Activated effector memory CD4-positive, alpha-beta T cell treated with Interleukin-2 at 50 U/mL for 16 hours (primary cell): ENCODE measurements at regions not wholly inside any gene's neighbourhood (a gene's known extent, or its start where the extent isn't known, plus 50 kb on each side); places are given as distances from the start of the nearest gene placed in this dataset.
"Not testable (repeated sequence)": the region's sequence is repeated elsewhere in the genome, so short reads cannot be mapped to it uniquely, and the experiment has no call there.

ENCODE experiments used
- DNase-seq: peaks from one replicate; pipeline ENCODE4 v3.0.0-alpha.2; 2020

- not testable (repeated sequence) for DNase-seq
Measured at GRCh38 chr1:149279512-149279911, 176.2 kb upstream of the NBPF9 start.

DNA sequence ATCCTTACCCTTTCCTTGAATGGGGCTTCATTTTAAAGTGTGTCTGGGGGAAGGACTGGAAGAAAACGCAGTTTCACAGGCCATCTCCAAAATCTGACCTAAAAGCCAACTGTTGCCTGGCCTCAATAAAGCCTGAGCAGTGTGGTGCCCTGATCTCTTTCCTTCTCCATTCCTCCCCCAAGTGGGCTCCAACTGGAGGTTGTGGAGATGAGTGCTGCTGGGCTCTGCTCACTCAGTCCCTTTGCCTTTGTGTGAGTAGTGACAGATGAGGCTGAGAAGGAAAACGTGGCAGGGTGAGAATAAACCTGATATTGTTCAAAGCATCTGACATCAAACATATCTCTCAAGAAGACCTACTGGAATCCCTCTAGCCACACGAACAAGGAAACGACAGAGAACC is 181.4 kb upstream of the NBPF9 start:
- DNase-seq = not testable (repeated sequence)

DNA sequence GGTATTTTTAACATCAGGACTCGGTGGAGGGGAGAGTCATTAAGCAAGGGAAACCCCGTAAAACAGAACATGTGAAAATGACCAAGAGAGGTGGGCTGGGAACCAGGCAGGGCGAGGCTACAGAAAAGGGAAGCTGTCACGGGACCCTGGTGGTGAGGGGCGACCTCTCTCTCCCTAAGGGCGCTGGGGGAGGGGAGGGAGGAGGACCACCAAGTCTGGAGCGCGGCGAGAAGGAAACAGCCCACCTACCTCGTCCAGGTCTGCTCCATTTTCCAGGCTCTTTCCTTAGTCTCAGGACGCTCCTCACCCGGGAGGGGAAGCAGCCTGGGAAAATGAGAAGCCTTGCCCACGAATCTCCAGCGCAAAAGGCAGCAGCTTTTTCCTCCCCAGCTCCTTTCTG is 181.9 kb upstream of the NBPF9 start:
- not testable (repeated sequence) for DNase-seq

- DNase-seq = not testable (repeated sequence)
Measured at GRCh38 chr1:149285638-149286037, 182.3 kb upstream of the NBPF9 start.

GRCh38 chr1:149288580-149288979 is 185.2 kb upstream of the NBPF9 start:
- DNase-seq = not testable (repeated sequence)

- DNase-seq = not testable (repeated sequence)
Measured at GRCh38 chr1:149300478-149301218, 174.2 kb upstream of the NBPF19 start.

- DNase-seq = not testable (repeated sequence)
Measured at GRCh38 chr1:149301282-149301681, 173.6 kb upstream of the NBPF19 start.

- not testable (repeated sequence) for DNase-seq
Measured at GRCh38 chr1:149304796-149305195, 170.0 kb upstream of the NBPF19 start.

DNA sequence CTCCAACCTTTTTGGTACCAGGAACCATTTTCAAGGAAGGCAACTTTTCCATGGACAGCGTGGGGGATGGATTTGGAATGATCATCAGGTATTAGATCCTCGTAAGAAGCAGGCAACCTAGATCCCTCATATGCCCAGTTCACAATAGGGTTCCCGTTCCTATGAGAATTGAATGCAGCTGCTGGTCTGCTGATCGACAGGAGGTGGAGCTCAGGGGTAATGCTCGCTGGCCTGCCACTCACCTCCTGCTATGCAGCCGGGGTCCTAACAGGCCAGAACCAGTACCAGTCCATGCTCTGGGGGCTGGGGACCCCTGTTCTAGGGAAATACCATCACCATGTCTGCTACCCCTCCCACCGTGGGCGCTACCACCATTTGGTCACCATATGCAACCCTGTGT is 167.2 kb upstream of the NBPF19 start:
- DNase-seq = not testable (repeated sequence)

GRCh38 chr1:149314921-149315320 is 159.9 kb upstream of the NBPF19 start:
- not testable (repeated sequence) for DNase-seq

DNA sequence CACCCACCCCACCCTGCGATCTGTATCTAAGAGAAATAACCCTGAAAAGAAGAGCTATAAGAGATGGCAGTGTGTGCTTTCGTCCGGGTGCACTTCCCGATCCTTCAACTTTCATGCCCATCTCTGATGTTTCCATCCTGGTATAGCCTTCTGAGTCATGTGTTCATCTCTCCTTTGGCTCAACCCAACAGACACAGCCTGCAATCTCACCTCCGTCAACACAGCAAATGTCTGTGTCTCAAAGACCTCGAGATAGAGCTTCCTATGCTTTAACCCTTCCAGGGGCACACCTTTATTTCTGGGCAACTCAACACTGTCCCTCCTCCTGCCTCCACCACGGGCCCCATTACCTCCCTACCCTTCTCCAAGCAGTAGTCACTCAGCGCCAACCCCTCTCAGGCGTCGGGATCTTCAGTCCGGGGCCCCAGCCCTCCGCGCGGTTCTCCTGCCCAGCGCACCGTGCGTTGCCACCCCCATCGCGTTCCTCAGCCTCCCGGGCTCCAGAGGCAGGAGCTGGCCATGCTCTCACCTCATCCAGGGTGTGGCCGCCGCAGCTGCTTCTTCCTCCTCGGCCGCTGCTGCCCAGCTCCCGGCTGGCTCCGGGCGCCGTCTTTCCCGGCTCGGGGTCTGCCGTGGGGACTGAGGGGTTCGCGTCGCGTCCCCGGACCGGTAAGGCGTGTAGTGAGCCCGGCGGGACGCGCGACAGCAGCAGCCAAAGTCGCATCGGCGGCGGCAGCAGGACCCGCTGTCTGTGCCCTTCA is 153.7 kb upstream of the NBPF19 start:
- not testable (repeated sequence) for DNase-seq

- DNase-seq = not testable (repeated sequence)
Measured at GRCh38 chr1:149321732-149322016, 153.2 kb upstream of the NBPF19 start.

GRCh38 chr1:149330081-149330335 is 144.8 kb upstream of the NBPF19 start:
- DNase-seq = not testable (repeated sequence)

GRCh38 chr1:149336082-149336481 is 138.8 kb upstream of the NBPF19 start:
- DNase-seq = not testable (repeated sequence)

DNA sequence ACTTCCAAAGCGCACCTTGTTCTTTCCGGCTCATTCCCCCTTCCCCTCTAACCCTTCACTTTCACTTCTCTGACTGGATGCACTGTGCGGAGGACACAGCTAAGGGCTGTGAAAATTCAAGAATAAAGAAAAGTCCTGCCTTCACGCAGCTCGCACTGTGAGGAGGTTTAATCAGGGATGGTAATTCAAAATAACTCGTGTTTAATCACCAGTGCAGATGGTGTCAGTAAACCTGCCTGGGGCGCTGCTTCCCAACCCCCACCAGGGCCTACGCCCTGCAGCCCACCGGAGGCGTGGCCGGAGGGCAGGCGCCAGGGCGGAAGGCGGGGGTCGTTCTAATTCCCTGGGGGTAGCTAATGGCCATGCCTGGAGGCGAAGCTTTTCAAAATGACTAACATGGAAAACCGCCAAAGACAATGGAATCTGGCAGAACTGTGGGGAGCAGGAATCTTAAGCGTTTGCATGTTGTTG is 136.6 kb upstream of the NBPF19 start:
- not testable (repeated sequence) for DNase-seq

DNA sequence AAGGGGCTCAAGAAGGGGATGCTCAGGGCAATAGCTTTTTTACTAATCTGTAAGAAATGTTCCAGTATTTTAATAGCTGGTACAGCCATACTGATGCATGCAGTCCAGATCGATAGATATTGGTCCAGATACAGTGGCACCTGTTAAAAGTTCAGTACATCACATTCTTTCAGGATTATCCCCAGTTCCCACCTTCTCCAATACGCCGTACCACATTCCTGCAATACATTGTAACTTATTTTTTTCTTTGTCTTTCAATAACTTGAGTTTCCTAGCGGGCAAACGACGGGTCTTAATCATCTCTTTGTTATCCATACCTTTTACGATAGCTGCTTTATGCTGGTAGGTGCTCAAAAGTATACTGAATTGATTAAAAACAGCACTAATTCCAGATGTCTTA is 136.1 kb upstream of the NBPF19 start:
- DNase-seq = not testable (repeated sequence)

GRCh38 chr1:149349448-149349847 is 125.4 kb upstream of the NBPF19 start:
- not testable (repeated sequence) for DNase-seq

GRCh38 chr1:149352205-149352604 is 122.6 kb upstream of the NBPF19 start:
- not testable (repeated sequence) for DNase-seq

GRCh38 chr1:149354579-149354978 is 120.3 kb upstream of the NBPF19 start:
- not testable (repeated sequence) for DNase-seq

- not testable (repeated sequence) for DNase-seq
Measured at GRCh38 chr1:149355748-149356147, 119.1 kb upstream of the NBPF19 start.

DNA sequence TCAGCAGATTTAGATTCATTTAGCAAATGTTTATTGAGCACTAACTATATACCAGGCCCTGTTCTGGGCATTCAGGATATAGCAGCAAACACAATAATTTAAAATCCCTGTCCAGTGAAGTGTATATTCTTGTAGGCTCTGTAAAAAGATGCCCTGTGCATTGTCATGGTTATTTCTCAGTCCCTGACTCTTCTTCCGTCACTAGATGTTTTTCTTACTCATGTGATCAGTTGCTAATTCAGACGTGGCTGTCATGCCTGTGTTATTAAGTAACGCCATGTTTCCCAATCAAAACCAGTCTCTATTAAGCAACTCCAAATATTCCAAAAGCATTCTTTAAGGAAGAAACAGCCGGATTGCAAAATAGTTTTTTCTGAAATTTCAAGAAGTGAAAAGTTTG is 118.7 kb upstream of the NBPF19 start:
- not testable (repeated sequence) for DNase-seq

DNA sequence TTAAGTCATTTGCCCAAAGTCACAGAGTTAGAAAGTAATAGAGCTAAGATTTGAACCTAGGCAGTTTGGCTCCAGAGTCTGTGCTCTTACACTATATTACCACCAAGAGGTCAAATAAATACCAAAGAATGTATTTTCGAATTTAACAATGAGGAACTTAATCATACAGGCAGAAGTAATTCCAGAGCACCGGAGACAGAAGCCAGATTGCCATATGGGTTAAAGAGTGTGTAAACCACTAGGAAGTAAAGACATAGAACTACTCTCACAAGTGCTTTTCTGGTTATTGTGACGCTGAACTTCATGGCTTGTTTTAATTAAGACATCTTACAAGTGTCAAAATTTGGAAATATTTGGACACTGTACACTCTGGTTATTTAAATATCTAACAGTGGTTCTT is 114.5 kb upstream of the NBPF19 start:
- DNase-seq = not testable (repeated sequence)

- not testable (repeated sequence) for DNase-seq
Measured at GRCh38 chr1:149361310-149361709, 113.5 kb upstream of the NBPF19 start.
